RPMI8226 (cell line): ENCODE measurements at regions not wholly inside any gene's neighbourhood (a gene's known extent, or its start where the extent isn't known, plus 50 kb on each side); places are given as distances from the start of the nearest gene placed in this dataset.

Experiments used
- DNase-seq: peaks from one replicate; pipeline ENCODE4 v3.0.0-alpha.2; 2015

- peak; percentile 55 for DNase-seq
These were observed 411.2 kb upstream of the SPTLC3 start for GRCh38 chr20:12597551-12597950.

DNA sequence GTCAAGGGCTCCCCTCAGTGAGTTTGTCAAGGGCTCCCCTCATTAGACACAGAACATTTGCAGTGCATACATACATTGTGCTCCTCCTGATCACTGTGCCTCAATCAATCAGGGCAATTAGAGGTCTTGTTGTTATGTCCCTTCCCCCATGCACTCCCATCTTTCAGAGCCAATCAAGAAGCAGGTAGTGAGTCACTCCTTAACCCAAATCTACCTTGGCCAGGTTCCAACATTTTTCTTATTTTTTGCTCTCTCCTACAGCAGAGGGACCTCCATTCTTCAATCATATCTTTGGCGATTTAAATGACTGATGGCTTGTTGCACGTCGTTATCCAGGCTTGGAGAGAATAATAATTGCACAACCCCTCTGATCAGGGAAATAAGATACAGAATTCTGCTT lies 409.9 kb upstream of the SPTLC3 start:
- DNase-seq: peak; percentile 58

DNA sequence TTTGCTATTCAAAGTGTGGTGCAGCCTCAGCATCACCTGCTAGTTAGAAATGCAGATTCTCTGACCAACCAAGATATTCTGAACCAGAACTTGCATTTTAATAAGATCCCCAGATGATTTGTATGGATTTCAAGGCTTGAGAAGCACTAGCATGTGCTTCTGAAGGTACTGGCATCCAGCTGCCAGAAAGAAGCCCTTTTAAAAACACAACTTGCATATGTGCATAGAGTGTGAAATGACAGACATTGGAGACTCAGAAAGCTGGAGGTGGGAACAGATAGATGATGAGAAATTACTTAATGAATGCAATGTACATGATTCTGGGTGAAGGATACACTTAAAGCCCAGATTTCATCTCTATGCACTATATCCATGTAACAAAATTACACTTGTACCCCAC lies 409.3 kb upstream of the SPTLC3 start:
- DNase-seq: no peak

DNA sequence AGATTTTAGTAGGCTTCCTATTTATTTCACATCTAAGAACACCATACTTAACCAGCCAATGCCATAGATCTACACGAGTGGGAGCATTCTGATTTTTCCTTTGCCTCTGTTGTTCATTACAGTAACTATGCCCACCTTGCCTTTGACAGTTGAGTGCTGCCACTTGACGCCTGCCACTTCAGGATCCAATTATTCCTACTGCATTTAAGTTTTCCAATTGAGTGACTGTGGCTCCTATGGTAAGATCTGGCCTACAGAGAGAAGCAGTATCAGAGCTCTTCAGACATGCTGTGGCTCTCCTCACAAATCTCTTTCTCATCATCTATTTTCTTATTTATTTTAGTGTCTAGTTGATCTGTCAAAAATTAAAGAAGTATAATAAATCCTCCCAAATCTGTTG lies 403.0 kb upstream of the SPTLC3 start:
- no peak for DNase-seq

DNA sequence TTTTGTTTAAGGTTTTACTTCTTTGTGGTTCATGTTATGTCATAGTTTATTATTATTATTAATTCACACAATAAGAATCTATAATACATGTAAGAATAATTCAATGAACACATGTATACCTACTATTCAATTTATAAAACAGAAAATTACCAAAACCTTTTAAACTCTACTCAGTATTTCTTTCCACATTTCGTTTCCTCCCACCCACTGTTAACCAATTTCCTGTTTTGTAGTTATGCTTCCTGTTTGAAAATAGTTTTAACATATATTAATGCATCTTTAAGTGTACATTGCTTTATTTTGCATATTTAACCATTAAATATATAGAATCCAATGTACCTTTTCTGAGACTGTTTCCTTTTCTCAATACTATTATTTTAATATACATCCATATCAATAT lies 397.9 kb upstream of the SPTLC3 start:
- DNase-seq: no peak

- no peak for DNase-seq
These were observed 394.0 kb upstream of the SPTLC3 start for GRCh38 chr20:12614764-12615163.

- peak; percentile 69 for DNase-seq
These were observed 391.7 kb upstream of the SPTLC3 start for GRCh38 chr20:12617076-12617475.

- no peak for DNase-seq
These were observed 384.9 kb upstream of the SPTLC3 start for GRCh38 chr20:12623870-12624269.

GRCh38 chr20:12627485-12627884 lies 381.3 kb upstream of the SPTLC3 start:
- no peak for DNase-seq

DNA sequence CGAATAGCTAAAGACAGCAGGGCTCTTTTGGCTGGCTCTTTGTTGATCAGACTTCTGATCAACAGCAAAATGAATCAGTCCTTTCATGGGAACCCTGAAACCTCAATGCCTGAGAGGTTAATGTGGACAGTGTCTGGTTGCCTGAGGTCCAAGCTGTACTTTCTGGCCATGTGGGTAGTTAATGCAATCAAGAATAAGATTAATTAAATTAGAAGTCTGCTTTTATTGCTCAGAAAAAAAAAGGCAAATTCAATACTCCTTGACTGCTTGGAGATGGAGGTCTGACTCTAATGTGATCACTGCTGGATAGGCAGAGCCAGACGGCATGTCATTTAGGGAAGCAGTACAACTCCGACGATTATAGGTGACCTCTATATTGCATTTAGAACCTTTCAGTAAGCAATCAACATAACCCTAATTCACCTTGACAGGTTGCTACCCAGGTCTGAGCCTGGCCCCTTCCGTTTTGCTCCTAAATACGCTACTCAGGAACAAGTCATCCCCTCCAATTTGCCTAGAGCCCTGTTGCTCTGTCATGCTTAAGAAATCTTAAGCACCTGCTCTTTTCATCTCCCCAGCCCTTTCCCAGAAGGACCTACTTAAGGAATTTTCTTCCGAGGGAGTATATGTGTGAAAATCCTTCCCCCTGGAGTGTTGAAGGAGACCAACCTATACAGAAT lies 370.0 kb upstream of the SPTLC3 start:
- DNase-seq: no peak

DNA sequence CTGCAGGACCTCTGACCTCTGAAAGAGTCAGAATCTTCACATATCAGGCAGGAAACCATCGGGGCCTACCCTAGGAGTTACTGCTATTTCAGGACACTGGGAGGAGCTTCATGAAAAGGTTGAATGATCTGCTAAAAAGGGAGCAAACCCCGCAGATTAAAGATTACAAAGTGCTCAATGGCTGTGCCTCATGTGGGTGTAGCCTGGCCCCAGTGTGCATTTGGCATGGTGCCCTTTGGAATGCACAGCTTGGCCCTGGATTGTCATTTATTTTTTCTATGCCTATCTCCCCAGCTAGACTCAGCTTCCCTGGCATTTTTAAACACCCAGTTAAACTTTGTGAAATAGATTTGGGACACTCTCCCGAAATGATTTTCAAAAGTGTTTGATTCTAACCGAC lies 368.5 kb upstream of the SPTLC3 start:
- DNase-seq: no peak

GRCh38 chr20:12641619-12642018 lies 367.2 kb upstream of the SPTLC3 start:
- no peak for DNase-seq

GRCh38 chr20:12644461-12644860 lies 364.3 kb upstream of the SPTLC3 start:
- no peak for DNase-seq

DNA sequence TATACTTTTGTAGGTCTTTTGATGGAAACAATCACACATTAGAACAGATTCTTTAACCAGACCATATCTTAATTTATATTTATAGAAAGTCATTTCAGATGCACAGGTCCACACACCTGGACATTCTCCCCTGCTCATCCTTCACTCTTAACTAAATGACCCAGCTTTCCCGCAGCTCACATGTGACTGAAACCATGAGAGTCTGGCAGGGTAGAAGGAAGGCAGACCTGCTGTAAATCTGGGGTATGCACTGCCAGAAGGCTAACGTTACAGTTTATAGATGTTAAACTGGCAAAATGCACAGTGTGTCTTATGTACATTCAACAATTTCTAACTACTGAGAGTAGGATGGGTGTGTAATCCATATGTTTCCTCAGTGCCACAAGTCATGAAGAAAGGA lies 359.5 kb upstream of the SPTLC3 start:
- peak; percentile 30 for DNase-seq

GRCh38 chr20:12653642-12654041 lies 355.1 kb upstream of the SPTLC3 start:
- DNase-seq: no peak

DNA sequence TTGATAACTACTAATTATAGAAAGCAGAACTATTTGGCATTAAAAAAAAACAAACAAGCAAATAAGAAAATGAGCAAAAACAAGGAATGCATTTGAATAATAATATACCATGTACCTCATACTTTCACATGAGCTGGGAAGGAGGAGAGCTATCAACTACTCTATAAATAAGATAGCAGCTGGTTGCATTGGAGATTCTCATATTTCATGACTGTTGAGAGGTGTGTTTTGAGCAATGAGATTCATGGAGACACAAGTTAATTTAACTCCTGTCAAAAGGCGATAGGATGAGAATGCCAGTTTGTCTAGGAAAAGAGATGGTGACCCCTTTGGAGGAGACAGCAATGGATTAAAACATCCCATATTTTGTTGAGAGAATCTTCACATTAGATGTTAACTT lies 348.8 kb upstream of the SPTLC3 start:
- DNase-seq: no peak

DNA sequence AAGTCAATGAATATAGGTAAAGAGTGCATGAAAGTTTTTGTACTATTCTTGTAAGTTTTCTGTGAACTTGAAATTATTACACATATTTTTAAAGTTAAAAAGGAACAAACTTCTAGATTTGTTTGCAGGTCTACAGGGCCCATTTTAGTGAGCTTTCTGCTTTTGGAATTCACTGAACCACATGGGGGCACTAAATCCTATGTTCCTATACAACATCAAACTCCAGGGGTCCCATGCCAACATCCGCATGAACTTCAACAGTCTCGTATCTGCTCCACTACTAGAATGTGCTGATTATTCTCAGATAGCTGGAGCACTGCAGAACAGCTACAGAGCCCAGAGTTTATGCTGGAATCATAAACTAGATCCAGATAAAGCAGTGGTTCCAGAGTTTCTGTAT lies 347.9 kb upstream of the SPTLC3 start:
- peak; percentile 23 for DNase-seq

DNA sequence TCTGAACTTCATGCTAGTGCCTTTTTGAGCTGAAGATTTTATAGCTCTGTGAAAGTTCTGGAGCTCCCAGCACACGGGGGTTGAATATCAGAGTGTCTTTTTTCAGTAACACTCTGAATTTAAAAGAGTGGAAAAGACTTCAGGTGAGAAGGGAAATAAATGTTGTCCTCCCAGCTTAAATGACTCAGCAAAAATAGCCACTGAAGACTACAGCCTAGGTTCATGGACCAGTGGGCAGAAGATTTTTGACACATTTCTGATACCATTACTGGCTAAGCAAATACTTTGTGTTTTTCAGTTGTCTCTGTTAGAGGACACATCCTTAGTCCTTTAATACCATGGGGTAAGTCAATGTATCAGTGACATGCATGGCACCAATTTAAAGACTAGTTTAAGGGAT lies 338.5 kb upstream of the SPTLC3 start:
- no peak for DNase-seq

DNA sequence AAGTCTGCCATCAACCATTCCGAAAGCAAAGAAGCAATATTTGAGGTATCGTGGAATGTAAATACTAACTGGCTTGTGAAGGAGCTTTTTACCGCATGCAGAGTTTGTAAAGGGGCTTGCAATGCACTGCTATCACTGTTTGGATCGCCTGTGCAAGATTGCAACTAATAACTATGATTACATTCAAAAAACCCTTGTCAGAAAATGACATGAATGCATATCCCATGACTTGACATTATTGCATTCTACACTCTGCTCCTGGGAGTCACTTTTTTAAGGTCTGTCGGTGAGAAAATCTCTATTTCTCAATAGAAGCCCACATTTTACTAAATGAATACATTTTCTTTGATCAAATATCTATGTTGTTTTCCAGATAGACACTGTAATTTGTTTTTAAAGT lies 335.4 kb upstream of the SPTLC3 start:
- no peak for DNase-seq

DNA sequence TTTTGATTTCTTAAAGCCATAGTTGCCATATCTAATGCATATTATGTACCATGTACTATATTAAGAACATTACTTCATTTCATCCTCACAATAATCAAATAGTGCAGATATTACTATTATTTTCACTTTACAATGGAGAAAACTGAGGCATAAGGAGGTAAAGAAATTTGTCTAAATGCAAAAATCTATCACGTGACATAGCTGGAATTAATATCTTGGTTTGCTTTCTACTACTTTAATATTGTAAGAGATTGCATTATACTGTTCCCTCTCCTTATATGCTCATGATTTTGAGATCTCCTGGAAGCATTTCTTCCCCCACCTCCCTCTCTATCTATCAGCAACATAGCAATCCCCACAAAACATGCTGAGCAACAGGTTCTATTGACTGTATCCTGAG lies 330.8 kb upstream of the SPTLC3 start:
- DNase-seq: no peak

- no peak for DNase-seq
These were observed 329.3 kb upstream of the SPTLC3 start for GRCh38 chr20:12679447-12679846.

DNA sequence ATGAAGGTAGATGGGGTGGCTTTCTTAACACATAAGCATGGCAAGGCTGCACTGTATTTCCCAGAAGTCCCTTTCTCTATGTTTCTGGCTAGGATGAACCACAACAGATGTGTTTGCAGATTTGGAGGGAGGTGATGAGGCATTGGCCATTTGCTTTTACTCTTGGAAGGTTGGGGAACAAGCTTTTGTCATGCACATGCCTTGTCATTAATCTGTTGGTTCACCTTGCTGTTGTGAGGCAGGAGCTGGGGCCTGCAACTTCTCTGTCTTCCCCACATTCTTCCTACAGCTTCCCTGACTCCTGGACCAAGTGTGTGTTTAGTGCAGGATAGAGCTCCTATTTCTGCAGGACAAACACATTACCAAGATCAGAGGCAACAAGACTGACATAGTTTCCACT lies 326.2 kb upstream of the SPTLC3 start:
- no peak for DNase-seq

- no peak for DNase-seq
These were observed 321.3 kb upstream of the SPTLC3 start for GRCh38 chr20:12687476-12687875.

DNA sequence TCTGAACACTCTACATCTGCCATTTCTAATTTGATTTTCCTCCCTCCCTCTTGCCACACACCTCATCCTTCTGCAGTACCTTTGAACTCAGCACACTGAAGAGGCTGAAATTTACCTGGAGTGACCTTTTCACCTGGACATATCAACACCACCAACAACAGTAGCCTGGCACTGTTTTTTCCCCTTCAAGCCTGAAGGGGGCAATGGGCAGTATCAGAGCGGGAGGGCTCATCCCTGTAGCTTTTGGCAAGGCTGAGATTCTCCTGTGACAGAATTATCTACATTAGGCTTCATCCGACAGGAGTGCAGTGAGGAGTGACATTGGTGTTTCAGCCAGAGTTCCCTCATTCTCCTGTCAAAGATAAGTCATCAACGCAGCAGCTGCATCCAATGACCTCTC lies 312.8 kb upstream of the SPTLC3 start:
- no peak for DNase-seq

DNA sequence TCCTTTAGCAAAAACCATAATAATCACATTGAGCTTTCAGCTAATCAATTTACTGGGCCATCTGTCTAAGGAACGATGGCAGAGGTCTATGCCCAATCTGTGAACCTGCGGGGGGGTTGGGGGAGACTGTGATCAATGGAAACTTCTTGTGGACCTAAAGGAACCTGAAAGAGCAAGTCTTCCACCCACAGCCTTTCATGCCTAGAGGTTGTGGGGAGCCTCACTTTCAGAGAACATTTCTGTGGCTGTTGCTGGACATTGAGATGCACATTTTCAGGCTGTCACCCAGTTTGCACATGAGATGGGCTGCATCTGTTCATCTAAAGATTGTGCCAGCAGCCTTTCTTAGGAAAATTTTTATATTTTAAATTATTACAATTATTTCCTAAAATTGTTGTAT lies 310.0 kb upstream of the SPTLC3 start:
- no peak for DNase-seq
